ENCODE measurements at regions not wholly inside any gene's neighbourhood (a gene's known extent, or its start where the extent isn't known, plus 50 kb on each side); places are given as distances from the start of the nearest gene placed in this dataset.

DNA sequence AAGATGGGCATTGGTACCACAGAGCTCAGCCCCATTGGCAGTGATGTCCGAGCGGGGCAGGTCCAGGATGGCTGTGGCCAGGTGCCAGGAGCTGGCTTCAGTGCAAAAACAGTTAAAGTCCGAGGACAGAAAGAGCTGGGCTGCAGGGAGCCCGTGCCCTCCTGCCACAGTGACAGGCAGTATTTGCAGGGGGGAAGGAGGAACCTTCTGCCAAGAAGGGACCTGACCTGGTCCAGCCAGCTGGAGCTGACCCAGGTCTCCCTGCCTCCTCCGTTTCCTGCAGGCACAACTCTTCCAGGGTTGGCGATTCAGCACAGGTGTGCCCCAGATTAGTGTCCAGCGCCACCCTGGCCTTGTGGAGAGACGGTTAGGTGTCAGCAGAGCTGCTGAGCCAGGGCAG, 199.0 kb downstream of the ENGASE start:
- DNase-seq: no peak

DNA sequence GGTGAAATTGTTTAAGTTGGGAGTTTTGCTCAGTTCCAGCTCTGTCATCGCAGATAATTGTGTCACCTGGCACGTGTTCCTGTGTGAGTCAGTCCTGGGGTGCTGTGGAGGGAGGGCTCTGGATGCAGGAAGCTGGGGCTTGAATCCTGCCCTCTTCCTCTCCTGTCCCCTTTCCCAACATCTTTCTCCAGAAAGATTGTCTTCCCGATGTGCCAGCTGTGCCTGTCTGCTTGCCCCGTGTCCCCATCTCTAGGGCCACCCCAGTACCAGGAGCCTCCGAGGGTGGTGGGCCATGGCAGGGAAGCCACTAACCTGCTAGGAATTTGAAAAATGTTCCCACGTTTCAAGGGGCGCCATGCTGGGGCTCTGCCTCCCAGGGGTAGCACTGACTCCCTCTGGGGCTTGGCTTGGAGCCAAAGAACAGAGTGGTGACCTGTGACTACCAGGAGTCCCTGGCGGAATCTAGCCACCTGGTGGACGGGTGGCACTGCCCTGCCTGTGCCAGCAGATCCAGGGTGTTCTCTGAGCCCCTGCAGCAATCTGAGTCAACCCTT, 198.1 kb downstream of the ENGASE start:
- no peak for DNase-seq

DNA sequence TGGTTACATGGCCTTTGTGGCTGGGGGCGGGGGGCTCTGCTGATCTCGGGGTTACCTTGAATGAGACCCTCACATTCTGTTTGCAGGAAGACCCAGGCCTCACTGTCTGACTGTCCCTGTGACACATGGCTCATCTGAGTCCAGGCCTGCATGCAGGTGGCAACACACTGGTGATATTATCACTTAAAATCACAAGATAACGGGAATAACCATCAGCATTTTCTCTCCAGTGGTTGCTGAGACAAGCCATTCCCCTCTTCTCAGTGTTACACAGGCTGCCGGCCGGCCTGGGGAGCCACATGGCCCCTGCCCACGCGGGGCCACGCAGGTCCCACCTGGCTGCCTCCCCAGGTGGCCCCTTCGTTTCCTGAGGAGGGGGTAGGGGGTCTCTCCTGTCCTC, 197.6 kb downstream of the ENGASE start:
- DNase-seq: no peak

DNA sequence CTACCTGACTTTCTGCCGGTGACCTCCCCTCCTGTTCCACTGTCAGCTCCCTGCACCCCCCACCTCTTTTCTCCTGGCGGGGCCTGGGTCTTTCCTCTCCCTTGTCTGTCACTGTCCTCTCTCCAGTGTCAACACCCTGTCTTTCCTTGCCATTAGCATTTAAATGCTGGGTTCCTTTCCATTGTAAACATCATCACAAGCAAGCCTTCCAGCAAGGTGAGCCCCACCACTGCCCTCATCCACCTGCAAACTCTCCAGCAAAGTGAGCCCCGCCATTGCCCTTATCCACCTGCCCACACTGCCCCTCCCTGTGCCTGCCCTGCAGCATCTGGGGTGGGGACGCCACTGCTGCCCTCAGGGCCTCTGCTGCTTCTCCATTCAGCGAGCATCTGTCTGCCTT, 195.0 kb downstream of the ENGASE start:
- no peak for DNase-seq

DNA sequence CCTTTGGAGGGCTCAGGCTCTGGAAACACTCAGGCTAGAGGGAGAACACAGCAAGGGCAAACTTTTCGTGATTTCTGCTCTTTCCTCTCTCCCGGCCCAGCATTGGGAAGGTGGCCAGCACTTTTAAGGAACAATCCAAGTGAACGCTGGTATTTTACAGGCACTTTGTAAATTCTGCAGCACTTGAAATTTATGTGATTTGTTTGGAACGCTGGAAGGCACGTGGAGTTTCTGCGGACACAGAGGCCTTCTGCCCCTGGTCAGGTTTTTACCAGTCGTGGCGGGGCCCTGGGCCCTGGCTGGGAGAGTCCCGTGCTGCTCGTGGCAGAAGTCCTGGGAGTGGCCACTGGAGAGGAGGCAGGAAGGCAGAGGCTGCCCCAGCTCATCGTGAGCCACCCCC, 188.6 kb downstream of the ENGASE start:
- no peak for DNase-seq

DNA sequence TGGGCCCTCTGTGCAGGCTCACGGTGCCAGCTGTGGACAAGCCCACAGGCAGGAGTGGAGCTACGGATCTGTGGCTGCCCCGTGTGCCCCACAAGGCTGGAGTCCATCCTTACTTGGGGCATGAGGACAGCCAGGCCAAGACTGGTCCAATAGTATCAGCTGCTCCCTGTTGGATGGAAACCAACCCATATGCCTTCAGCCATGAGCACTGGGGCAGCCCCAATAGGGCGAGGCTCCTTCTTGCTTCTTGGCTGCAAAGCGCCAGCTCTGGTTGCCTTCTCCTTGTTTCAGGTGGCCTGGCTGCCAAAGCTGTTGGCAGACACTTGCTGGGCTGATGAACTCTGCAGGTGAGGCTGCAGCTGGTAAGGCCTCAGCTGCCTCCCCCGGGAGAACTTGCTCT, 188.0 kb downstream of the ENGASE start:
- no peak for DNase-seq

DNA sequence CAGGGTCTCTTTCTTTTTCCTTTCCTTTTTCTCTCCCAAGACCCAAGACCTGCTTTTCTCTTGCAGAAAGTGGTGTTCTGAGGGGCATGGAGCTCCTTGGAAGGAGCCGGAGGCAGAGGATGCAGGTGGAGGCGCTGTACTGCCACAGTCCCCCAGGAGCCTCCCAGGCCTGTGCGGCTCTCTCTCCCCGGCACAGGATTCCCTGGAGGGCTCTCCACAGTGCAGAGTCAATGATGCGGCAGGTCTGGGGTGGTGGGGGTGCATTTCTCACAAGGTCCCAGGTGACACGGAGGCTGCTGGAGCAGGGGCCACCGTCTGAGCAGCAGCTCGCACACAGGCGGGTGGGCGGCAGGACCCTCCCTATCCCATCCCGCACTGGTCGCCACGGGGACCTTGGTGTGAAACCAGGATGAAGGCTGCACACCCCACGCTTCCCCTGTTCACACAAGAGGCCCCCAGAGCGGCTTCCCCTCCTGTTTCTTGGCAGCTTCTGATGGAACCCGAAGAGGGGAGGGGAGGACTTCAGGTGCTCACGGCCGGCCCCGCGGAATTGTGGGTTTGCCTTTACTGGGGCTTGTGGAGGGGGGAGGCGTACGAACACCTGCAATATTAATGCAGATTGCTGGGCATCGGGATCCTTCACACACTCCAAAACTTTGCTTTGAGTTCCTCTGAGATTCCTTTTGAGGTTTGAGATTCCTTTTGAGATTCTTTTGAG, 186.9 kb downstream of the ENGASE start:
- no peak for DNase-seq

DNA sequence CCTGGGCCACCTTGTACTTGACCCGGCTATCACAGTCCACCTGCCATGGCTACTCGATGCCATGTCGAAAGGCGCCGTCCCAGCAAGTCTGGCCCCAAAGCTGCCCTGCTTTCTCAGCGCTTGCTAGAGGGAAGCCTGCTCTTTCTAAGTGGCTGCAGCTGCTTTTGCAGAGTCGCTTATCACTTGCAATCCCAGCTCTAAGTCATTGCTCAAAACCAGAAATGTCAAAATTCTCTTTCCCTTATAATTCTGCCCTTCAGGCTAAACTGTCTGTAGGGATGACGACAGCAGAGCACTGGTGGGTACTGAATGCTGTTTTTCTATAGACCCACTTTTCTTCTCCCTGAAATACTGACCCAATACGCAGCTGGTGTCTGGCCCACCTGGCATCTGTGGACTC, 184.2 kb downstream of the ENGASE start:
- DNase-seq: no peak

DNA sequence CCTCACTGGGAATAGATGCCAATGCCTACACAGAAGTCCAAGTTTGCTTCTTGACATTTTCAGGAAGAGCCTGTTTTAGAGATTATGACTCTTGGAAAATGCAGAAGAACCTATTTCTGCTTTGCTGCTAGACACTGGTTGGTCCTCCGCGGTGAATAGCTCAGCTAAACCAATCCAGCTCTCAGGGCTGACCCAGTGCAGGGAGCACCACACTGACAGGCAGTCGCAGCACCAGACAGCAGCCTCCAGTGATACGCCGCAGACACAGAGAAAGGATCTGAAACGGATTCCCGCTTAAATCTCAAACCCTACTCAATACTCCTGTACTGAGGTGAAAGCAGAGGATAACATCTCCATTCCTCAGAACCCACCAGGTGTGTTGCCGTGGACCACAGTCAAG, 183.4 kb downstream of the ENGASE start:
- no peak for DNase-seq

DNA sequence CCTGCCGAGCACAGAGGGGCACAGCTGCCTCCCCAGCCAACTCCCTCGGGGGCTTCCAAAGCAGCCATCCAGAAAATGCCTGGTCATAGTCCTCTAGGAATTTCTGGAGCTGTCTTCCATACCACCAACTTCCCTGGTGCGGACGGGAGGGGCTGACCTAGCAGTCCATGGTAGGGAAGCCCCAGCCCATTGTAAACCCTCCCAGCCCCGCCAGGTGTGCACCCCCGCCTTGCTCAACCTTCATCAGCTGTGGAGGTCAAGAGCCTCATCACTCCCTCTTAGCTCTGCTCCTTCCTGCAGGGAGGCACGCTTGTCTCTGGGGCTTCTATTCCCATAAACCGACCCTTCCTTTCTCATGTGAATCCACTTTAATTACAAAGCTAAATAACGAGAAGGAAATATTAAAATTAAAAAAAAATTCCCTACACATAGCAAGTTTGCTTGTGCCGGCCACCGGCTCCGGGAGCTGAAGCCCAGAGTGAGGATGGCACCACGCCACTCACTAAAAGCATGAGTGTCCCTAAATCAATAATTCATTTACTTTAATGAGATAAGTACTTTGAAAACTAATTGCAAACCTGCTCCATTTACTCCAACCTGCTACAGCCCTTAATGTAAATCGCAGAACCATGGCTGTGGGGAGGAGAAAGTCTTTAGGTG, 181.4 kb downstream of the ENGASE start:
- no peak for DNase-seq

DNA sequence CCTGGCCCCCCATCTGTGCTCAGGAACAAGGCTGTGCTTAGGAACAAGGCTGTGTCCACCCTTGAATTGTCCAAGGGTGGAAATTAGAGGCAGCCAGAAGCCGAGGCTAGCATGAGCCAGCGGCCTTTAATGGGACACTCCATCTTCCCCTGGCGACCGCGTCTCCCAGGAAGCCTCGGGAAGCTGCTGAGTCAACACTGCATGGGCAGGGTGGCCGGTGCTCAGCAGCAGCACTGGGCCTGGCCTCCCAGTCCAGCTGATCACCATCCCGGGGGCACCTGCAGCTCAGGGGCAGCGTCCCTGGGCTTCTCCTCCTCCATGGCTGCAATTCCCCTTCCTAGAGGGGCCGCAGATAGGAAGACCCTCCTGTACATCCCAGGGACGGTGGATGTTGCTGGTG, 180.8 kb downstream of the ENGASE start:
- no peak for DNase-seq

DNA sequence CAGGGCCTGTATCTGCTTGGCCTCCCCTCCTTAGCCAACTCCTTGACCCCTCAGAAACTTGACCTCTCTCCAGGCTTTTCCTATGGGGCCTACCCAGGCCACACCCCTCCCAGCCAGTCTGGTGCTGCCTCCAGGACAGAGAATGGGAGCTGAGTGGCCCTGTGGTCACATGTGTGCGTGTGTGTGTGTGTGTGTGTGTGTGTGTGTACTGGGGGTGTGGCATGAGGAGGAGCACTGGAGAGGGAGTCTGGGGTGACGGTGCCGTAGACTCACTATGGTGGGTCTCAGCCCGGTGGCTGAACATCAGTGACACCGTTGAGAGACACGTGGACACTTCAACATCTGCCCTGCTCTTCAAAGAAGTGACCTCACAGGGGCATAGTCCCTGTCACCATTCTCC, 180.4 kb downstream of the ENGASE start:
- no peak for DNase-seq

DNA sequence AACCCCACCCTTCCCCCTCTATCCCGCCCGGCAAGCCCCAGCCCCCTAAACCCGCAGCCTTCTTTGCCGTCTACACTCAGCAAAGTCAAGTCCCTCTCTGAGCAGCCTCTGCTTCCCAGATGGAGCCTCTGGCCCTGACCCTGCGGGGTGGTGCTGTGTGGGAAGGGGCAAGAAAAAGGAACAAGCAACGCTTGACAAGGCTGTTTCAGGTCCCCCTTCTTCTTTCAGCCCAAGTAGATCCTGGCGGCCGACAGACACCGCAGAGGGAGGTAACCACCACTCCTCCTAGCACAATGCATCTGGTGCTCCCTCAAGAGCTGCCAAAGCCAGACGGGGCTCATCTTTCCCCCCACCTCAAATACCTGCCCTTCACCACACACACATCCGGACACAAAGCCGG, 178.3 kb downstream of the ENGASE start:
- DNase-seq: no peak

DNA sequence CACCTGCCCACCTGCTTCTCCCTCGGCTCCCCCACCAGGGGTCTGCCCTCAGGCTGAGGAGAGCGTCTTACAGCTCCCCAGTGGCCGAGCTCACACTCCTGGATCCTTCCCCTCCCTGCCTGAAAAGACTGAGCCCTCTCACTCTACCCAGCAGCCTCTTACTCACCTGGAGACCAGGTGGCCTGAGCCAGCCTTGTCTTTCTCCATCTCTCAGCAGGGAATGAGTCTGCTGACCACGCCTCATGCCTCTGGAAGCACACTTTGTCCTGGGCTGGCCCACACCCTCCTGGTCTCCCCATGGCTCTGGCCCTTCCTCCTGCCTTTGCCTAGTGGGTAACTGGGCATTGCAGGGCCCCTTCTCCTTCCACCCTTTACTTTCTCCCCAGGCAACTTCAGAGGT, 177.2 kb downstream of the ENGASE start:
- DNase-seq: no peak

DNA sequence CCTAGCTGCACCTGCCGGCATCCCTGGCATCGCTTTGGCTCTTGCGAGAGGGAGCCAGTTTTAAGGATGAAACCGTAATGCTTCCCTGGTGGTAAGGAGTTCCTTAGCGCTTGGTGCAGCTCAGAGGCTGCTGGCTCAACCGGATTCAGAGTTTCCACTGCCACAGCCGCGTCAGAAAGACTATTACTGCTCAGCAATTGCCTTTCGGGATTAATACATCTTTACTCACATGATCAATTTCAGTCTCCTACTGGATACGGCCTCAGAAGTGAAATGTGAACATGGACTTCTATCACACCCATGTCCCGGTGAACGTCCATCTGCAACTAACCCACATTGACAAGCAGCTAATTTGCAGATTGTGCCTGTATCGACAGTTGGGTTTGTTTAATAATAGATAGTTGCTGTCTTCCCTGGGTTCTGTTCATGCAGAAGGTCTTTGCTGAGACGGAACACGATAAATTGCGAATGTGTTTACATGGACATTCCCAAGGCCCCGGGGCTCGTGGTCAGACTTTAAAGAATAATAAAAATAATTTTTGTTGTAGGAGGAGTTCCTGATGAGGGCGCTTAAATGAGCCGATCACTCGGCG, 175.4 kb downstream of the ENGASE start:
- DNase-seq: no peak

DNA sequence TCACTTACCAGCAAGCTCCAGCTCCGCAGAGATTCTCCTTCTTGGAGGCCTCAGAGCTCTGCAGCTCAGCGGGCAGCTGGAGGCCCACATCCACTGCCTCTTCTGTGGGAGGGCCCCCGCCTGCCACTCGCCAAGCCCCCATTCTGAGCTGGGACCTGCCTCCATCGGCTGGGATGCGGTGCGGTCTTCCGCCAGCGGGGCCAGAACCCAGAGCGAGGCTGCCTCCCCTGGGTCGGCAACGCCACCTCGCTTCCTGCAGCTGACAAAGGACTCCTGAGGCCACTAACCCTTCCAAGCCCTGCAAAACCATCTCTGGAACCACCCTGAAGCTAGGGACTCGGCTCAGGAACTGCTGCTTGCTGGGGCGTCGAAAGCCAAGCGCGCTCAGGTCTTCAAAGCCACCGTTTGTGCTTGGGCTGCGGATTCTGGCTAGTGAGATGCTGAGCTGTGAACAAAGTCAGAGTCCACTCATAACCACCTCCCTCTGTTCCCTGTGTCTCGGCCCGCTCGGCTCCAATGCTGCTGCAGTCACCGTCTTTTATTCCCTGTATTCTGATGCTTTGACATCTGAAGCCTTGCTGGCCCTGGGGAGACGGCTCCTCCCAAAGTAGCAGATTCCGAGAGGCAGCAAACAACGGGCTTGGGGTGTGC, 174.3 kb downstream of the ENGASE start:
- DNase-seq: no peak

DNA sequence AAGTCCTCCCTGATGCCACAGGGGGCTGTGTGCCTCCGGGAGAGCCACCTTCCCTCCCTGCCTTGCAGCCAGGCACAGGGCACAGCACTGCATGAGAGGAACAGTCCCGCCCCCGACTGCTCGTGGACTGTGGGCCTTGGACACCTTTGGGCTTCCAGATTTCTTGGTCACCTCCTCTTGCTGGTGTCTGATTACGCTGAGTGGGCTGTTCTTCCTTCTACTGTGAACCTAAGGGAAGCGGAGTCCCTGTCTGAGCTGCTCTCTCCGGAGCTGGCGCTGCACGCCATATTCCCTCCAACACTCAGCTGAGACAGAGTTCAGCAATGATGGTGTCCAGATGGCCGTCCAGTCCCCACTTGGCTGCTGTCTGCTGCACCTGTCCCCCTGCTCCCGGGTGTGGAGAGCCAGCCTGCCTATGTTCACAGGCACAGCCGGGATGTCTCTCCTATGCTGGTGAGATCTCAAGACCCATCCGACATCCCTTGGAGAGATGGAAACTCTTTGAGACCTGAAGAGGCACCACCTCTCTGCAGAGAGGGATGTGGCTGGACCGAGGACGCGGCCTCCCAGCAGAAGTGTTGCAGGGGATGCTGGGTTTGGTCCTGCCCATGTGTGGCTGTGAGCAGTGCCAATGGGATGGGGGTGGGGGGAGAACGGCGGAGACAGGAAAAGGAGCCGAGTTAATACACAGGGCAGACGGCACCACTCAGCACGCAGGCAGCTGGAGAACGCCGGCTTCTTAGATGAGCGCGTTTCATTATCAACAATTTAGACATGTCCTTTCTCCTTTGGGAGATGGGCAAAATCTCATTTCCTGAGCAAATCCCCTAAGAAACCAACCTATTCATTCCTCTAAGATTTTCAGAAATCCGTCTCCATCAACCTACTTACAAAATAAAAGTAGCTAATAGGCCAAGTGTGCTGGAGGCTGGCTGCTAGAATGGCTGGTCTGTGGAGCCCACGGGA, 171.9 kb downstream of the ENGASE start:
- no peak for DNase-seq

DNA sequence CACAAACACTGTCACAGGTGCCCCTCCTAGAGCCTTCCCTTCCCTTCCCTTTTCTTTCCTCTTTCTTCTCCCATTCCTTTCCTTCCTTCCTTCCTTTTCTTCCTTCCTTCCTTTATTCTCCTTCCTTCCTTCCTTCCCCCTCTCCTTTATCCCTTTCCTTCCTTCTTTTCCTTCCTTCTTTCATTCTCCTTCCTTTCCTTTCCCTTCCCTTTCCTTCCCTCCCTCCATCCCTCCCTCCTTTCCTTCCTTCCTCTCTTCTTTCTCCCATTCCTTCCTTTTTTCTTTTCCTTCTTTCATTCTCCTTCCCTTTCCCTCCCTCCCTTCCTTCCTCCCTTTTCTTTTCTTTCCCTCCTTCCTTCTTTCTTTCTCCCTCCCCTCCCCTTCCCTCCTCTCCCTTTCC, 170.0 kb downstream of the ENGASE start:
- DNase-seq: no peak

DNA sequence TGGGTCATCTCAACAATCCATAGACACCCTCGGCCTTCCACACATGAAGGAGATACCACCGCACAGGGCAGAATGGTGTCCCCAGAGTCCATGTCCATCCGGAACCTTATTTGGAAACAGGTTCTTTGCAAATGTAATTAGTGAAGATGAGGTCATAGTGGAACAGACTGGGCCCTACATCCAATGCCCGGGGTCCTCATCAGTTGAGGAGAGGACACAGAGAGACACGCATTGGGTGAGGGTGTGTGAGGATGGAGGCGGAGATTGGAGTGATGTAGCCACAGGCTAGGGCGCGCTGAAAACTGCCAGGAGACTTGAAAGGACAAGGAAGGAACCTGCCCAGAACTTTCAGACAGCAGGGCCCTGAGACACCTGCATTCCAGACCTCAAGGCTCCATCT, 169.4 kb downstream of the ENGASE start:
- DNase-seq: no peak

DNA sequence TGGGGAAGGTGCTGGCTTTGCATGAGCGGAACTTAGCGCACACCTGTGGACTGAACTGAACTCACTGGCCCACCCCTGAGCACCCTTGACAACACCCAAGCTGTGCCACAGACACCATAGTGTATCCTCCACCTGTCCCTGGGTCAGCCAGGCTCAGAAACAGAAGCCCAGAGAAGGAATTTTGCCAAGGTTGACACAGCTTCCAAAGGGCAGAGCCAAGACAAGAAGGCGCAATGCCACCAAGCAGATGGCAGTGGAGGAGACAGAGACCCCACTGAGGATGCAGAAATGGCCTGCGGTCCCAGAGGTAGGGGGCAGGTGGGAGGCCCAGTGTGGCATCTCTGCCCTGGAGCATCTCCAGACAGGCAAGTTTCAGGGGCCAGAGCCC, 169.0 kb downstream of the ENGASE start:
- DNase-seq: no peak

DNA sequence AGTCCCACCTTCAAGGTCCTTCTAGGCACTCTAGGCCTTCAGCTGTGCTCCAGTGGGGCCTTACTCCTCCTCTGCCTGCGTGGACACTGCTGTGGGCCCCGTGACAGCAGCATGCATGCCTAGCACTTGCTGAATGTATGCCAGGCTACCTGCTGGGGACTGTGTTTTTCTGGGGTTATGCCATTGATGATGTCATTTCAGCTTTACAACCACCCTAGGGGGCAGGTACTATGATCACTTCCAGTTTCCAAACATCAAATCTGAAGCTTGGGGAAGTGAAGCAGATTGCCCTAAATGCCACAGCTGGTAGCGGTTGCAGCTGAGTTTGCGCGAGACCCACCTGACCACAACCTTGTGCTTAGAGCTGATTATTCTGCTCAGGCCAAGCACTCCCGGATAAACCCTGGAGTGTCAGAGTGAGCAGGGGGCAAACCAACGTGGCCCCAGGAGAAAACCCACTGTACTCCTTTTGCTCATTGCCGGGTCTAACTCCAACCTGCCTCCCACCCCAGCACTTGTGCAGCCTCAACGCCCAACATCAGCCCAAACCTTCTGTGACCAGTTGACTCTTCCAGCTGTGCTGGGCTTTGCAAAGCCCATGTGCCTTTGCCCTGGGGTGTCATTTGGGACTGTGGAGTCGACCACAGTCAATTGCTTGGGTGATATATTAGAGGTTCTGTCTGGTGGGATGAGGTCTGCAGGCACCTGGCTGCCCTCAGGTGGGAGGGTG, 168.4 kb downstream of the ENGASE start:
- DNase-seq: no peak

DNA sequence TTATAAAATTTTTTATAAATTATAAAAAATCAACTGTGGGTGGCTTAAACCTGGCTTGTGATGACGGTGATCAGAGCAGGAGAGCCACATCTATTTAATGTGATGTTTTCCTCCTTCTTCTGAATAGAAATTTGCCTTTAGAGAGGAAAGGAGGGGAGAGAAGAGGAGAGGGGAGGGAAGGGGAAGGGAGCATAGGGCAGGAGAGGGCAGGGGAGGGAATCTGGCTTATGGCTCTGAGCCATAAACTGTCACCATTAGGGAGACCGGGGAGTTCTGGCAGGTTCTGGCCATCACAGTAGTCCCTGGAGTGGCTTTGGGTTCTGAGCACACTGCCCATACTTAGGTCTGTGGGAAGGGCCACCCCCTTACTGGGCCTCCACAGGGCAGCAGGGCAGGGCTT, 167.8 kb downstream of the ENGASE start:
- DNase-seq: no peak
